HL-60 (cell line): ENCODE measurements at regions not wholly inside any gene's neighbourhood (a gene's known extent, or its start where the extent isn't known, plus 50 kb on each side); places are given as distances from the start of the nearest gene placed in this dataset.

Experiments
- DNase-seq, 2 experiments: peaks; one replicate each; pipeline ENCODE4 v3.0.0-alpha.2; 2010 to 2020; ENCODE audit warnings: low read depth in 1 of 2, low spot score in 1 of 2
- H3K27ac ChIP-seq: fragments of 250-450 bp; sonication (Bioruptor Pico); replicated peaks from 2 replicates; pipeline ENCODE4 v1.5.1; 2020; ENCODE audit warnings: mild to moderate bottlenecking, moderate library complexity
- H3K27me3 ChIP-seq: fragments of 250-450 bp; sonication (Bioruptor Pico); 2 replicates; pipeline ENCODE4 v1.5.1; 2021; ENCODE audit warnings: mild to moderate bottlenecking, moderate library complexity; ENCODE audit not compliant: insufficient read depth, poor library complexity, severe bottlenecking
- H3K4me3 ChIP-seq: replicated peaks from 2 replicates; pipeline ENCODE4 v1.5.1; 2011; ENCODE audit warnings: mild to moderate bottlenecking, control low read depth, low read length; ENCODE audit not compliant: insufficient read depth
- CTCF ChIP-seq: IDR thresholded peaks from one replicate; pipeline ENCODE4 v1.5.1; 2011; ENCODE audit warnings: low read length, control low read depth, inconsistent platforms; ENCODE audit not compliant: insufficient read depth
- GABPA ChIP-seq: IDR thresholded peaks from 2 replicates; pipeline ENCODE4 v1.6.1; 2012; ENCODE audit warnings: low read depth
- POLR2AphosphoS5 ChIP-seq: IDR thresholded peaks from 2 replicates; pipeline ENCODE4 v1.6.1; 2012; ENCODE audit warnings: low read depth
- SPI1 ChIP-seq: IDR thresholded peaks from 2 replicates; pipeline ENCODE4 v1.6.1; 2012; ENCODE audit warnings: low read depth, mild to moderate bottlenecking, borderline replicate concordance
- TF ChIP-seq, protein P1 (sequence below): IDR thresholded peaks from 2 replicates; pipeline ENCODE4 v1.6.1; 2012; ENCODE audit warnings: low read depth; ENCODE audit not compliant: insufficient replicate concordance

DNA sequence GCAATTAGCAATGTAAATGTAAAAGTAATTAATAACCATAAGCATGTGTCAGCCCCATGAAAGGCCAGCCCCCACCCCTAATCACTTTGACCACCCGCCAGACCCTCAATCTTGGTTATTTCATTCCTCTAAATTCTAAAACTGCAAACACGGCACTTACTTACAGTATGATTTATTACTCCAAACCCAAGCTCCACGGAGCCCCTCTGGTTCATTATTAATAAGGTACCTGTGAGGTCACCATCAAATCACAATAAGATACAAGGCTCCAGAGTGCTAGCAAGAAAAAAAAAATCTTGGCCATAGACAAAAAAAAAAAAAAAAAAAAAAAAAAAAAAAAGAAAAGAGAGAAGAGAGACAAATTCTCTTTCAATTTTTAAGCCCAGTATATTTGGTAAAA, 879.5 kb downstream of the TDRD15 start:
- no peak for DNase-seq
- TF ChIP-seq CTCF: no peak
- TF ChIP-seq SPI1: no peak
- TF ChIP-seq GABPA: no peak
- no peak for TF ChIP-seq POLR2AphosphoS5

DNA sequence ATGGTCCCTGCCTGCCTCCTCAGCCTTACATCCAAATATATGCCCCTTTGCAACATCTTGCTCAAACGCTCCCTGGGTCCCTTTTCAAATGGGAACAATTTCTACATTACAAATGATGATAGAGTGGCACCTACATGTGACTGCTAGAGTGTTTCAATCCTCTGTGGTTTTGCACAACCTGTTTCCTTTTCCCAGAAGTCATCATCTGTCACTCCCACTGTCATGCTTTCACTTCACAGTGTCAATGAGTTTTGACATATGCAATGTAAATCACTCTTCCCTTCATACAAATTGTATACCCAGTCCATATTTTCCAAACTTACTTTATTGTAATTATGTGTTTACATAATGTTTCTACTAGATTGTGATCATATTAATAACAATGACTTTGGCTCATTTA, 887.3 kb downstream of the TDRD15 start:
- Histone ChIP-seq H3K27me3 (no peaks in the 10 kb centered on the region), H3K27ac (no peak overlapping the region), H3K4me3 (no peak overlapping the region)
- DNase-seq: no peak
- TF ChIP-seq SPI1: no peak
- TF ChIP-seq GABPA: no peak
- no peak for TF ChIP-seq CTCF
- no peak for TF ChIP-seq POLR2AphosphoS5
- TF ChIP-seq, protein P1, sequence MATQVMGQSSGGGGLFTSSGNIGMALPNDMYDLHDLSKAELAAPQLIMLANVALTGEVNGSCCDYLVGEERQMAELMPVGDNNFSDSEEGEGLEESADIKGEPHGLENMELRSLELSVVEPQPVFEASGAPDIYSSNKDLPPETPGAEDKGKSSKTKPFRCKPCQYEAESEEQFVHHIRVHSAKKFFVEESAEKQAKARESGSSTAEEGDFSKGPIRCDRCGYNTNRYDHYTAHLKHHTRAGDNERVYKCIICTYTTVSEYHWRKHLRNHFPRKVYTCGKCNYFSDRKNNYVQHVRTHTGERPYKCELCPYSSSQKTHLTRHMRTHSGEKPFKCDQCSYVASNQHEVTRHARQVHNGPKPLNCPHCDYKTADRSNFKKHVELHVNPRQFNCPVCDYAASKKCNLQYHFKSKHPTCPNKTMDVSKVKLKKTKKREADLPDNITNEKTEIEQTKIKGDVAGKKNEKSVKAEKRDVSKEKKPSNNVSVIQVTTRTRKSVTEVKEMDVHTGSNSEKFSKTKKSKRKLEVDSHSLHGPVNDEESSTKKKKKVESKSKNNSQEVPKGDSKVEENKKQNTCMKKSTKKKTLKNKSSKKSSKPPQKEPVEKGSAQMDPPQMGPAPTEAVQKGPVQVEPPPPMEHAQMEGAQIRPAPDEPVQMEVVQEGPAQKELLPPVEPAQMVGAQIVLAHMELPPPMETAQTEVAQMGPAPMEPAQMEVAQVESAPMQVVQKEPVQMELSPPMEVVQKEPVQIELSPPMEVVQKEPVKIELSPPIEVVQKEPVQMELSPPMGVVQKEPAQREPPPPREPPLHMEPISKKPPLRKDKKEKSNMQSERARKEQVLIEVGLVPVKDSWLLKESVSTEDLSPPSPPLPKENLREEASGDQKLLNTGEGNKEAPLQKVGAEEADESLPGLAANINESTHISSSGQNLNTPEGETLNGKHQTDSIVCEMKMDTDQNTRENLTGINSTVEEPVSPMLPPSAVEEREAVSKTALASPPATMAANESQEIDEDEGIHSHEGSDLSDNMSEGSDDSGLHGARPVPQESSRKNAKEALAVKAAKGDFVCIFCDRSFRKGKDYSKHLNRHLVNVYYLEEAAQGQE: no peak

More for the DNA sequence above, 879.5 kb downstream of the TDRD15 start:
- Histone ChIP-seq H3K27me3 (no peaks in the 10 kb centered on the region), H3K4me3 (no peak overlapping the region), H3K27ac (no peak overlapping the region)

GRCh38 chr2:22020091-22020742, 896.4 kb downstream of the TDRD15 start:
- Histone ChIP-seq H3K27me3 (no peaks in the 10 kb centered on the region), H3K4me3 (no peak overlapping the region), H3K27ac (no peak overlapping the region)
- TF ChIP-seq POLR2AphosphoS5 (no peak), GABPA (no peak), CTCF (no peak), SPI1 (no peak)
- TF ChIP-seq, protein P1: no peak
- no peak for DNase-seq
